ENCODE measurements at regions not wholly inside any gene's neighbourhood (a gene's known extent, or its start where the extent isn't known, plus 50 kb on each side); places are given as distances from the start of the nearest gene placed in this dataset.

DNA sequence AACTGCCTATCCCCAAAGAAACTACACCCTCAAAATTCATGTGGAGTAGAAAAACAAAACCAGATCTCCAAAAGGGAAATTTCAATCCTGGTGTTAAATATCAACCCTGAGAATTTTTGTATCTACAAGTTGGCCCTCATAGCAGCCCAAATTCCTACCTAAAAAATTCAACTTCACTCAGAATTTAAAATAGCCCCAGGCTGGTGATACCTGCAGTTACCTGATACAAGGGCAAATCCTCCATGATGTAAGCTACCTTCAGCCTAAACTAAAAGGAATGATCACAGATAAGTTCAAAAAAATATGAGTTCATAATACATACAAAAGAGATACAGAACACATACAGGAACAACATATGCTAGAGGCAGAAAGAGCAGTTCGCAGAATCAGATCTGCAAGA, 138.4 kb downstream of the HNRNPD start:
- H3K4me2 ChIP-seq (ENCODE audit: low read length): no peak overlapping the region
- 0 out of 2 replicates have a peak, but pooled peaks cover 3% of the 10 kb centered on the region for H3K27me3 ChIP-seq (ENCODE audit: control insufficient read depth, low read length)
- H4K20me1 ChIP-seq (ENCODE audit: control insufficient read depth, insufficient read depth, low read depth, low read length): no peaks in the 10 kb centered on the region
- no peaks in the 10 kb centered on the region for H3K4me1 ChIP-seq (ENCODE audit: control insufficient read depth, low read length)
- H3K4me3 ChIP-seq (ENCODE audit: low read length): no peak overlapping the region
- H3K27ac ChIP-seq (ENCODE audit: low read depth, low read length): no peak overlapping the region
- no peaks in the 10 kb centered on the region for H3K9me2 ChIP-seq (replicated peaks; ENCODE audit: control insufficient read depth, low read length)
- no peaks in the 10 kb centered on the region for H3K79me2 ChIP-seq (ENCODE audit: control insufficient read depth, low read length)
- H3F3A ChIP-seq (ENCODE audit: control insufficient read depth, insufficient read depth): no peaks in the 10 kb centered on the region
- TF ChIP-seq, protein P1, sequence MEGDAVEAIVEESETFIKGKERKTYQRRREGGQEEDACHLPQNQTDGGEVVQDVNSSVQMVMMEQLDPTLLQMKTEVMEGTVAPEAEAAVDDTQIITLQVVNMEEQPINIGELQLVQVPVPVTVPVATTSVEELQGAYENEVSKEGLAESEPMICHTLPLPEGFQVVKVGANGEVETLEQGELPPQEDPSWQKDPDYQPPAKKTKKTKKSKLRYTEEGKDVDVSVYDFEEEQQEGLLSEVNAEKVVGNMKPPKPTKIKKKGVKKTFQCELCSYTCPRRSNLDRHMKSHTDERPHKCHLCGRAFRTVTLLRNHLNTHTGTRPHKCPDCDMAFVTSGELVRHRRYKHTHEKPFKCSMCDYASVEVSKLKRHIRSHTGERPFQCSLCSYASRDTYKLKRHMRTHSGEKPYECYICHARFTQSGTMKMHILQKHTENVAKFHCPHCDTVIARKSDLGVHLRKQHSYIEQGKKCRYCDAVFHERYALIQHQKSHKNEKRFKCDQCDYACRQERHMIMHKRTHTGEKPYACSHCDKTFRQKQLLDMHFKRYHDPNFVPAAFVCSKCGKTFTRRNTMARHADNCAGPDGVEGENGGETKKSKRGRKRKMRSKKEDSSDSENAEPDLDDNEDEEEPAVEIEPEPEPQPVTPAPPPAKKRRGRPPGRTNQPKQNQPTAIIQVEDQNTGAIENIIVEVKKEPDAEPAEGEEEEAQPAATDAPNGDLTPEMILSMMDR (IDR thresholded peaks at IDR 0.05; ENCODE audit: low read depth, low read length, poor library complexity, severe bottlenecking): no peak
- TF ChIP-seq EZH2phosphoT487 (IDR thresholded peaks at IDR 0.05; ENCODE audit: borderline replicate concordance, low read length): no peak
- H3K36me3 ChIP-seq (ENCODE audit: control insufficient read depth, low read length): no peaks in the 10 kb centered on the region
- no peaks in the 10 kb centered on the region for H3K9me3 ChIP-seq (ENCODE audit: control insufficient read depth, insufficient read depth, low read length)

GRCh38 chr4:82232891-82233290, 140.9 kb downstream of the HNRNPD start:
- H3K4me1 ChIP-seq (ENCODE audit: control insufficient read depth, low read length): no peaks in the 10 kb centered on the region
- H3K27me3 ChIP-seq (ENCODE audit: control insufficient read depth, low read length): 0 out of 2 replicates have a peak, but pooled peaks cover 3% of the 10 kb centered on the region
- H3K4me2 ChIP-seq (ENCODE audit: low read length): no peak overlapping the region
- H3K36me3 ChIP-seq (ENCODE audit: control insufficient read depth, low read length): no peaks in the 10 kb centered on the region
- H3K27ac ChIP-seq (ENCODE audit: low read depth, low read length): no peak overlapping the region
- no peaks in the 10 kb centered on the region for H3K9me3 ChIP-seq (ENCODE audit: control insufficient read depth, insufficient read depth, low read length)
- no peak overlapping the region for H3K4me3 ChIP-seq (ENCODE audit: low read length)
- no peak for TF ChIP-seq EZH2phosphoT487 (IDR thresholded peaks at IDR 0.05; ENCODE audit: borderline replicate concordance, low read length)
- TF ChIP-seq, protein P1 (IDR thresholded peaks at IDR 0.05; ENCODE audit: low read depth, low read length, poor library complexity, severe bottlenecking): no peak
- H4K20me1 ChIP-seq (ENCODE audit: control insufficient read depth, insufficient read depth, low read depth, low read length): no peaks in the 10 kb centered on the region
- H3F3A ChIP-seq (ENCODE audit: control insufficient read depth, insufficient read depth): no peaks in the 10 kb centered on the region
- no peaks in the 10 kb centered on the region for H3K79me2 ChIP-seq (ENCODE audit: control insufficient read depth, low read length)
- H3K9me2 ChIP-seq (replicated peaks; ENCODE audit: control insufficient read depth, low read length): no peaks in the 10 kb centered on the region

DNA sequence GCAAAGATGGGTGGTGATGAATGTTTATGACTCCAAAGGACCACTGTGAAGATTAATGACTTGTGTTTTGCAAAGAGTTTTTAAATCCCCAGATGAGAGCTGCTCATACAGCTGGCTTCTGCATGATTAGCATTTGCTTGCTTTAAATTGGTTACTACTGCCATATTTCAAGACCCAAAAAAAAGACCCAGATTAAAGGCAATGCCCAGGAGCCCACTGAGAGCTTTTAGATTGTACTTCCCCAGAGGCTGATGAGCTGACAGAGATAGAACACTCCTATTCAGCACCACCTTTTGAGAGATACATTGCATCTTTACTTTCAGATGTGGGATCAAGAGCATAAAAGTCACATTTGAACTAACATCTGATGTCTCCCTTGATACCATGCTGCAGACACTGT, 142.0 kb downstream of the HNRNPD start:
- TF ChIP-seq, protein P1 (IDR thresholded peaks at IDR 0.05; ENCODE audit: low read depth, low read length, poor library complexity, severe bottlenecking): no peak
- TF ChIP-seq EZH2phosphoT487 (IDR thresholded peaks at IDR 0.05; ENCODE audit: borderline replicate concordance, low read length): no peak
- H3F3A ChIP-seq (ENCODE audit: control insufficient read depth, insufficient read depth): no peaks in the 10 kb centered on the region
- no peak overlapping the region for H3K4me3 ChIP-seq (ENCODE audit: low read length)
- H3K4me1 ChIP-seq (ENCODE audit: control insufficient read depth, low read length): no peaks in the 10 kb centered on the region
- 0 out of 2 replicates have a peak, but pooled peaks cover 3% of the 10 kb centered on the region for H3K27me3 ChIP-seq (ENCODE audit: control insufficient read depth, low read length)
- no peaks in the 10 kb centered on the region for H4K20me1 ChIP-seq (ENCODE audit: control insufficient read depth, insufficient read depth, low read depth, low read length)
- H3K79me2 ChIP-seq (ENCODE audit: control insufficient read depth, low read length): no peaks in the 10 kb centered on the region
- no peaks in the 10 kb centered on the region for H3K9me2 ChIP-seq (replicated peaks; ENCODE audit: control insufficient read depth, low read length)
- H3K9me3 ChIP-seq (ENCODE audit: control insufficient read depth, insufficient read depth, low read length): no peaks in the 10 kb centered on the region
- no peak overlapping the region for H3K27ac ChIP-seq (ENCODE audit: low read depth, low read length)
- H3K36me3 ChIP-seq (ENCODE audit: control insufficient read depth, low read length): no peaks in the 10 kb centered on the region
- H3K4me2 ChIP-seq (ENCODE audit: low read length): no peak overlapping the region

Measured in DOHH2 (cell line).